Stimulated activated CD4-positive, alpha-beta T cell treated with anti-CD3 and anti-CD28 coated beads, Interleukin-4, amount 100 ng/mL, for 48 hours (primary cell): ENCODE measurements at regions not wholly inside any gene's neighbourhood (a gene's known extent, or its start where the extent isn't known, plus 50 kb on each side); places are given as distances from the start of the nearest gene placed in this dataset.

Experiments
- DNase-seq, 2 donors: peaks; one replicate each; pipeline ENCODE4 v3.0.0-alpha.2; 2020; ENCODE audit warnings: low read depth in 2 of 2

DNA sequence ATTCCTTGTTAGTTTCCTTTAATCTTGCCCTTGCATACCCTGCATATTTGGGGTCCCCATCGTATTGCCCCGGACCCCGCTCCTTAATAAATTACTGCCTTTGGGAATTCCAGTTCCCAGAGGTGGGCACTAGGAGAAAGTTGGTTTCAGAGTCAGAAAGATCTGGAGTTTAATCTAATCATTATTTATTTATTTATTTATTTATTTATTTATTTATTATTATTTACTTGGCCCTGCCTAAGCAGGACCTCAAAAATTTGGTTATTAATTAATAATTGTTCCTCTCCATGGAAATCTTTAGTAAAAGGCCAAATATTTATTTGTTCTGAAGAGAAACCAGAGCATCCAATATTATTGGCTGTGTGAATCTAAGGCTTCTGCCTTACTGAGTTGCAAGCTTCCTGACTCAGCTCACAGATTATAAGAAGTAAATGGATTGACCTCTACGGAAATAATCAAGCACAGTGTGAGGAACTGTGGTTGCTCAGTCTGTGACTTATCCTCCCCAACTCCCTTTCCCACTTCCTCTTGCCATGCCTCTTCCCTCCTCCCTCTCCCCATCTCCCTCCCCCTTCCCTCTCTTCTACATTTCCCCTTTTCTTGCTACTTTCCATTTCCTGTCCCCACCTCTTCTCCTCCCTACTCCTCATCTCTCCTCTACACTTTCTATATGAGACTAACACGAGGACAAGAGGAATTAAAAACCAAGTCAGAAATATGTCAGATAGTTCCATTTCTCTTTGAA, 61.5 kb upstream of the AP1S2 start:
- no peak for DNase-seq

DNA sequence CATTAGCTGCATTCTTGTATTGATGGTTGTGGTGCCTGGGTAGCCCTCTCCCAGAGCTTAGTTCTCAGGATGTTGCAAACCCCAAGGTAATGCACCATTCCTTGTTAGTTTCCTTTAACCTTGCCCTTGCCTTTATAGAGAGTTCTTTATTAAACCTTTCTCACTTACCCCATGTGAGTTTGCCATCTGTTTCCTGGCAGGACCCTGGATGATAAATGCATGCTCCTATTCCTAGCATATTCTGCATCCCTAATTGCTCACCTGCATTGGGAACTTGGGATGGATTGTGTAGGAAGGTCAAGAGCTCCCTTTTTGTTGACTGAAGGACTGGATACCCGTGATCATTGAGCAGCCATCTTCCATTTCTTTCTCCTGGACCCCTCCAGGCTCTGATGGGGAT, 59.9 kb upstream of the AP1S2 start:
- no peak for DNase-seq

DNA sequence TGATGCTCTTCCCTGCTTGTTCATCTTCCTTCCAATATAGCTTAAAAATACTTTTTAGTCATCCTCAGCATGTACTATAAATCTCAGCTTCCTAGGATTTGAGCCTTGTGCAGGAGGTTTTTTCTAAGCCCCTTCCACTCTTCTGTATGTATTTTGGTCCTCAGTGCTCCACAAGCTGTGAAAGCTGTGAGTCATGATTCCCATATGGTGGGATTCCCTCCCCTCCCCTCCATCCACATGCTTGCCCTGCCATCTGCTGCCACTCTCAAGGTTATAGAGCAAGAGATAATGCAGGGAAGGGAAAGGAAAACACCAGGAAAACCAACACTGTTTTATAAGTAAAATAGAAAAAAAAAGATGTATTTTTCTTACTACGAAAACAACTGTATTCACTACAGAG, 58.5 kb upstream of the AP1S2 start:
- DNase-seq, result no peak

DNA sequence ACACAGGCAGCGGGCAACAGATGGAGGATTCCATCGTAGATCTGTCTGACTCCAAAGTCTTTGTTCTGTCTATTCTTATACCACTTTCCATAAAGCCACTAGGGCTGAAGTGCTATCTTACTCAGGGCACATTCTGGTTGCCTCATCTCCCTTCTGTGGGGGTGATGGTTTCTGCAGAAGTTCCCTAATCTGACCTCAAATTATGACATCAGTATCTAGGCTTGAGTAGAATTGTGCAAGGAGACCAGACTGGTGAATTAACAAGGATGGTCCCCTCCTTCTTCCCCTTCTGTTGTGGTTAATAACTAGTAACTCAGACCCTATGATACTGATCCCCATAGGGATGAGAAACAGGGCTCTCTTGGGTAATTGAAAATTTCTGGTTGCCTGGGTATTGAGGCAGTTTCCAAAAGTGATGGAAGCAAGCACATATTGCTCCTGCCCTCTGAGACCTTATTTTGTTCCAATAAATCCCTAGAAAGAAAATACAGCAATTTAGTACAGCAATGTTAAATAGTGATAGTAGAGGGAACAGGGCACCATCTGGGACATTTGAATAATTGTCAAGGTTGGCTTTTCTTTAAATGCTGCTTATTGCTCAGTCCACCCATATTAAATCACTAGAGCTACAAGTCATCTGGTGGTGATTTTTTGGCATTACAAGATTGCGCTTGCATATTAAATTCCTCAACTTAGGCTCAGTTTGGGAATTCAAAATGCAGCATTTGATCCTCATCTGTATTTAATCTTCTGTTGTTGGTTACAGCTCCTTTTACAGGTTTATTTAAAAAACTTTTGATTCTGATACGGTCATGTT, 57.3 kb upstream of the AP1S2 start:
- no peak for DNase-seq

DNA sequence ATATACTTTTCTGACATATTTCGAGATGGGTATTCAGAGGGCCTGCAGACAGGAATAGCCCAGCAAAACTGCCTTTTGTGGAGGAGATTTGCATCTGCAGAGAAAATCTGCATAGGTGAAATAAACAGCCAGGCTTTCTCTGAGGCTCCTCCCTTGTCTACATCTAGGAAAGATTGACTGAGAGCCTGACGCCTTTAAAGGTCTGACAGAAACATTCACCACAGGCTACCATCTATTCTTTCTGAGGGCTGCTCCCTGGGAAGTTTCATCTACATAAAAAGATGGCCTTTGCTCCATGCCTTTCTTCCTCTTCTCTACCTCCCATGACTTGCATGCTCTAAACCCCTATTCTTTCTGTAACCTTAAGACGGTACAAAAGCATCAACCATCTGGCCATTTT, 55.0 kb upstream of the AP1S2 start:
- DNase-seq, result no peak

DNA sequence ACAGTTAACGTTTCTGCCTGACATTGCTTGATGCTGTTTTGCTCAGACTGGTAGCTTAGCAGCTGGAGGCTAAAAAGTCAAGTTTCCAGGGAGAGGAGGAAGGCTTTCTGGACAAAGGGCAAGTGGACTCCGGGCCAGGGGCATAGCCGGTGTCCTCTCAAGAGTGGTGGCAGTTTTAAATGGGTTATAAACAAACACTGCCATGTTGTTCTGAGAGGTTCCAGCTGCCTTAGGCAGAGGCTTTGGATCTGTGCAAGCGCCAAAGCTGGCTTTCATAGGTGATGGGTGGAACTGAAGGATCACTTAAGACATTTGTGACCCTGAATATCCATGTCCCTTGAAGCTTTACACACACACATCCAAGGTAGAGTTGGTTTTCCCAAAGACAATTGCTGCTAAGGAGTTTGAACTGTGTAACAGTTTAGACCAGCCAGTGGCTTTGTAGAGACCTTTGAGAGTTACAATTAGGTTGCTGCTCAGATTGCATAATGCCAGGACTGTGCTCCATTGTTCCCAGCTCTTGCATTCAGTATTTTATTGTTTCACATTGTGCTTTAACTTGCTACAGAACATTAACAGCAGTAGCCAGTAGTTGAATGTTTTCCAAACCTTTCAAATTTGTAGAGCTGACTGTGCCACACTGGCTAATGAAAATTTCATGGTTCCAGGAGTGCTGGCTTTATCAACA, 54.1 kb upstream of the AP1S2 start:
- DNase-seq, result no peak

DNA sequence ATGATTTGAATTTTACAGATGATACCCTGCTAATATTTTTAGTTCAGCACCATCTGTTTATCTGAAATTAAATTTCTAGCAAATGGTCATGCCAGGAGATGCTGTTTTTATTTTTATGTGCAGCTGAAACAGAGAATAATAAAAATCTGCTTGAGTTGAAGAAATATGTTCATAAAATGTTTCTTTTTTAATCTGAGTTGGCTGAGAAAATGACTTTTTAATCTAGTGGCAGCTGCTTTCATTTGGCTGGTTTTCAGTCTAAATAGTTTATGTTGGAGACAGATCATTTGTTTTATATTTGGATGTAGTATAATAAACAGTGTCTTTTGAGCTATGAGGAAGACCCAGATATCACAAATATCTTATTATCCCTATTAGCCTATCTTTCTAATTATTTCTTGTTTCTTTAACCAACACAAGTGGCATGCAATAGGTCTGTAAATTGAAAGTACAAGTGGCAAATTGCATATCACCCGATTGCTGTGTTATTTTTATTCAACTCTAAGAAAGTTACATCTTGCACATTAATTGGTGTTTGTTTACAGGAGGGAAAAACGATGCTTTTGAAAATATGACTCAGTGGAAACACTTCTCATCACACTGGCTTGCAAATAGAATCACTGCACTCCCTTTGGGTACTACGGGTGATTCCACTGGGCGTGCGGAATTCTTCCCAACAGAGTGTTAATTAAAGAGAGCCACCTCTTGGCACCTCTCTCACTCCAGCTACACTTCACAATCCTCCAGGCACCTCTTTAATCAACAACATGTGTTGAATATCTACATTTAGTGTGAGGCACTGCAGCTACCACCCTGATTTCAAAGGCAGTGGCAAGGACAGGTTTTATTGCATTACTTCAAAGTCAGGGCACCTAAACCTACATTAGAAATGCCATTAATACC, 51.7 kb upstream of the AP1S2 start:
- no peak for DNase-seq
